Fibroblast of pulmonary artery (primary cell): ENCODE measurements at regions not wholly inside any gene's neighbourhood (a gene's known extent, or its start where the extent isn't known, plus 50 kb on each side); places are given as distances from the start of the nearest gene placed in this dataset.
"Not testable (repeated sequence)": the region's sequence is repeated elsewhere in the genome, so short reads cannot be mapped to it uniquely, and the experiment has no call there.

Source experiments
- DNase-seq: peaks from one replicate; pipeline ENCODE4 v3.0.0-alpha.2; 2010; ENCODE audit warnings: low read depth
- H3K4me3 ChIP-seq: replicated peaks from 2 replicates; pipeline ENCODE4 v1.5.1; 2011; ENCODE audit warnings: low read depth, mild to moderate bottlenecking, control low read depth, low read length, moderate library complexity
- TF ChIP-seq, protein P1 (sequence below): IDR thresholded peaks from 2 replicates; pipeline ENCODE4 v1.5.1; 2011; ENCODE audit warnings: mild to moderate bottlenecking, control low read depth, low read length, inconsistent platforms; ENCODE audit errors: missing control alignments

DNA sequence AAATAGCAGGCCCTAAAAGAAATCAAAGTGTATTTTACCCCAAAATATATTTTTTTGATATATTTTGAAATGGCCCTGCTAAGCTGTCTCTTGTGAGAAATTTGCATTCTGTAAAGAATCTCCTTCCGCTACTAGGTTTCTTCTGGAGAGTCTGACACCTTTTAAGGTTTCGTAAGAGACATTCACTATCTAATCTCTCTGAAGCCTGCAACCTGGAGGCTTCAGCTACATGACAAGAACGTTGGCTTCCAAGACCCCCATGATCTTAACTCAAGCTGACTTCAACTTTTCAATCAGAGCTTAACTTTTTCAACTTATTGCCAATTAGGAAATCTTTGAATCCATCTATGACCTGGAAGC lies 1894.9 kb upstream of the LRRTM1 start:
- DNase-seq = no peak
- TF ChIP-seq, protein P1, sequence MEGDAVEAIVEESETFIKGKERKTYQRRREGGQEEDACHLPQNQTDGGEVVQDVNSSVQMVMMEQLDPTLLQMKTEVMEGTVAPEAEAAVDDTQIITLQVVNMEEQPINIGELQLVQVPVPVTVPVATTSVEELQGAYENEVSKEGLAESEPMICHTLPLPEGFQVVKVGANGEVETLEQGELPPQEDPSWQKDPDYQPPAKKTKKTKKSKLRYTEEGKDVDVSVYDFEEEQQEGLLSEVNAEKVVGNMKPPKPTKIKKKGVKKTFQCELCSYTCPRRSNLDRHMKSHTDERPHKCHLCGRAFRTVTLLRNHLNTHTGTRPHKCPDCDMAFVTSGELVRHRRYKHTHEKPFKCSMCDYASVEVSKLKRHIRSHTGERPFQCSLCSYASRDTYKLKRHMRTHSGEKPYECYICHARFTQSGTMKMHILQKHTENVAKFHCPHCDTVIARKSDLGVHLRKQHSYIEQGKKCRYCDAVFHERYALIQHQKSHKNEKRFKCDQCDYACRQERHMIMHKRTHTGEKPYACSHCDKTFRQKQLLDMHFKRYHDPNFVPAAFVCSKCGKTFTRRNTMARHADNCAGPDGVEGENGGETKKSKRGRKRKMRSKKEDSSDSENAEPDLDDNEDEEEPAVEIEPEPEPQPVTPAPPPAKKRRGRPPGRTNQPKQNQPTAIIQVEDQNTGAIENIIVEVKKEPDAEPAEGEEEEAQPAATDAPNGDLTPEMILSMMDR = no peak
- no peak overlapping the region for H3K4me3 ChIP-seq

DNA sequence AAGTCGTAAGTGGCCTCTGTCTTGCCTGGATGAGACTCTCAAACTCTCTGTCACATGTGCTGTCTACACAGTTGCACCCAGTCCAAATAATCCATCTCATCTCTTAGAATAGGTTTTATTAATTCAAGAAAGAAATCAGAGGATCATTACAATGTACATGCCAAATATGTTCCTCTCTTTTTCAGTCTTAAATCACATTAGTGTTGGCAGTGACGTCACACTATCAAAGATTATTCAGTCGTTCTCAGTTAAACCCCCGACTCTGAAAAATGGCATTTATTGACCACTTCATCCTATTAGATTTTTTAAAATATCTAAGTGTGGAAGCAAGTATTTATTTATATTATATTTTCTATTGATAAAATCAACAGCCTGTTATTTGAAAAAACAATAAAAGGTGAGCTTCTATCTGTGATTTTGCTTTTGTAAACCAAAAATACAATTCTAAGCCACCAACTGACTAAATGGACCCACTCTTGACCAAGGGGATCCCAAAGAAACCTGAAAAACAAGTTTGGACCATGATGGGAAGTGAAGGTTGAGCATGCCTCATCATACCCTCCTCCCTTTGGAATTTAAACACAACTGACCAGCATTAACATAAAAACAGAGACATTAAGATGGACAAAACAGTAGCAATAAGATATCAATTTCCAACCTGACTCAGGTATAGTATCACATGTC lies 1894.4 kb upstream of the LRRTM1 start:
- no peak for DNase-seq
- no peak overlapping the region for H3K4me3 ChIP-seq
- TF ChIP-seq, protein P1 = no peak

DNA sequence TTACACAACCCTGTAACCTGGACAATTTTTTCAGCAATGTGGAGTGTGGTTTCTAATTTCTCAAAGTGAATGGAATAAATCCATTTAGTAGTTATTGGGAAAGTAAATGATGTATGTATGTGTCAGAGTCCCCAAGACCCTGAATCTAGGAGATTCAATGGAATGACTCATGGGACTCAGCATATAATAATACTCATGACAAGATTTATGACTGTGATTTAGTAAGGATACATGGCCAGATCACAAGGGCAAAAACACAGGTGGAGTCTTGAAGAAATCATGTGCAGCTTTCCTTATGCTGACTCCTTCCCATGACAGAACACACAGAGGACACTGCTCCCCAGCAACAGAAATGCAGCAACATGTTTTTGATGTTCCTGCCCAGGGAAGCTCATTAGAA lies 1877.7 kb upstream of the LRRTM1 start:
- TF ChIP-seq, protein P1 = no peak
- DNase-seq = no peak

DNA sequence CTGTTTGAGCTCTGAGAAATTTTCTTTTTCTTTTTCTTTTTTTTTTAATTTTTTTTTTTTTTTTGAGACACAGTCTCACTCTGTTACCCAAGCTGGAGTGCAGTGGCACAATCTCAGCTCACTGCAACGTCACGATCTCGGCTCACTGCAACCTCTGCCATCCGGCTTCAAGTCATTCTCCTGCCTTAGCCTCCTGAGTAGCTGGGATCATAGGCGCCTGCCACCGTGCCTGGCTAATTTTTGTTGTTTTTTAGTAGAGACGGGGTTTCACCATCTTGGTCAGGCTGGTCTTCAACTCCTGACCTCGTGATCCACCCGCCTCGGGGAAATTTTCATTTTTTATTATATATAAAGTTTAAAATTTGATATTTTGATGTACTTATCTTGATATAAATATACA lies 1870.7 kb upstream of the LRRTM1 start:
- not testable (repeated sequence) for DNase-seq, H3K4me3 ChIP-seq

More for the DNA sequence above, 1877.7 kb upstream of the LRRTM1 start:
- no peak overlapping the region for H3K4me3 ChIP-seq

DNA sequence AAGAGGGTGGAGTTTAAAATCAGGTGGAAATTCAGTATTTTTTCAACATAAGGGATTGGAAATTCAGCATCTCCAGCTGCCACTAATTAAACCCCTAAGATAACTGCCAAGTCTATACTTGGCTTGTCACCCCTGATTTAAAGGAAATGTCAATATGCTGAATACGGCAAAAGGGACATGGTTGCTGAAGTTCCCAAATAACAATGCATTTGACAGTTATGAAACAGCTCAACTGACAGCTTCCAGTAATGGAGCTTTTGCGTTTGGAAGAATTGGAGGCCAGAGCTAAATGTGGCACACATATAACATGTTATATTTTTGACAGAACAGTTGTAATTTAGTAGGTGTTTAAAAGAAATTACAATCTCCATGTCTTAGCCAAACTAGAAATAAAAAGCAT lies 1867.9 kb upstream of the LRRTM1 start:
- DNase-seq = no peak
- no peak overlapping the region for H3K4me3 ChIP-seq
- TF ChIP-seq, protein P1 = no peak

DNA sequence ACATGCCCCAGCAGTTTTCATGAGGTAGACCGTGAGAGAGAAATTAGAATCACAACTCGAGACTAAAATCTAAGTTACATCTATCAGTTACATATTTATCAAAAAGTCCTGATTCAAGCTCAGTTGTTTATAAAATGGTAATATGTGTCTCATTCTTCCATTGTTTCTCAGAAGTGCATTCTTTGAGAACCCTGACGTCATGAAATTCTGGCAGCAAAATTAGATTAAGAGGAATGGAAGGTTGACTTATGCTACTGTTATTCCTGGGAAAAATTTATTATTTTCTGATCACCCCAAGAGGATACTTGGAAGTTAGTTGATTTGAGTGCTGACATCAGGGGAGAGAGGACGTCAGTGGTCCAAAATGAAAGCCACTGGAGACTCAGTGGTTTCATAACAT lies 1864.8 kb upstream of the LRRTM1 start:
- no peak overlapping the region for H3K4me3 ChIP-seq
- no peak for DNase-seq
- TF ChIP-seq, protein P1 = no peak

DNA sequence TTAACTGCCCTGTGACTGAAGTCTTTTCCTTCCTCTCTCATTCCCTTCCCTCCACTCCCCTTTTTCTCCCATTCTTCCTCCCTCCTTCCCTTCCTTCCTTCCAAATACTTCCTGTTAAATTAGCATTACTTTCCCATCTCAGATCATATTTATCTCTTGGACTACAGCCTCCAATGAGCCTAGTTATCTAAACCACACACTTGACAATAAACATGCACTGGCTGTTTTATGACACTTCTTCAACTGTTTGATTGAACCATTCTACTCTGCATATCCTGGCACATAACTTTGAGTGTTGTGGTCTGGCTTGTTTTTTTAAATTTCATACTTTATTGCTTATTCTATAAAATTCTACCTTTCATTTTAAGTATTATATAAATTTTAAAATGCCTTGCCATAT lies 1860.8 kb upstream of the LRRTM1 start:
- DNase-seq = no peak
- H3K4me3 ChIP-seq = no peak overlapping the region
- TF ChIP-seq, protein P1 = no peak

DNA sequence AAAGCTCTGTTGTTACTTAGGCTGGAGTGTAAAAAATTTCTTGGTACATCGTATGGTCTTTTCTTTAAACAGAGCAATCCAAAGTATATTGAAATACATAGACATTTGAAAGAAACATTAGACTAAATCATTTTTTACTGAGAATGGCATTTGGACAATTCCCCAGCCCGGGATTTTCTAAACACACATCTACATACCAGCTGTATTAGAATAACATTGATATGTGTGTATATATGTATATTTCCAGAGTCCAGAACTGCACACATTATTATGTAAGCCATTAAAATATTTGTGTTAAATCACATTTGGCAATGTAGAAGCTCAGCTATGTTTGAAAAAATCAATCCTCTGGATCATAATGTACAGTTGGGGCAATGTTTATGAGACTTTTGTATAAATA lies 1853.6 kb upstream of the LRRTM1 start:
- TF ChIP-seq, protein P1 = no peak
- no peak overlapping the region for H3K4me3 ChIP-seq
- DNase-seq = no peak
